GM13976 (cell line): ENCODE measurements at regions not wholly inside any gene's neighbourhood (a gene's known extent, or its start where the extent isn't known, plus 50 kb on each side); places are given as distances from the start of the nearest gene placed in this dataset.

ENCODE experiments used
- DNase-seq: peaks from one replicate; pipeline ENCODE4 v3.0.0; 2012; ENCODE audit warnings: low spot score
- CTCF ChIP-seq: IDR thresholded peaks from 2 replicates; pipeline ENCODE4 v1.5.1; 2012; ENCODE audit warnings: borderline replicate concordance, mild to moderate bottlenecking; ENCODE audit not compliant: insufficient read depth; ENCODE audit errors: extremely low read depth, missing control alignments, control extremely low read depth
- in situ Hi-C: fragments of 300-500 bp; cut with MboI; formaldehyde crosslinking; loops from one replicate; pipeline ENCODE4 v1.12.0; 2022; ENCODE audit warnings: low sequenced_read_pairs, mixed read lengths, inconsistent platforms; ENCODE audit not compliant: unreplicated experiment

GRCh38 chr5:22958462-22959262 is 105.5 kb upstream of the CDH12 start:
- in situ Hi-C loops: no loop called here
- DNase-seq: no peak
- TF ChIP-seq CTCF: no peak

DNA sequence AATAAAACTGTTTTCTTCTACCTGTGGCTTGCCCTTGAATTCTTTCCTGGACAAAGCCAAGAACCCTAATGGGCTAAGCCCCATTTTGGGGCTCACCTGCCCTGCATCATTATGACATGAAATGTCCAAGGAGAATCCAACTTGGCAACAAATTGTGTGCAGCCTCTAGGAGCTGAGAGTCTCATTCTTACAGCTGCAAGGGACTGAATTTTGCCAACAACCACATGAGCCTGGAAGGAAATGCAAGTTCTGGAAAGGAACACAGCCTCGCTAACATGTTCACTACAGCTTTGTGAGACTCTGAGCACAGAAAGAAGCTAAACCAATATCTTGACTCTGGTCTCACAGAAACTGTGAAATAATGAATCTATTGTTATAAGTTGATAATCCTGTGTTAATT is 94.8 kb upstream of the CDH12 start:
- DNase-seq: no peak
- no peak for TF ChIP-seq CTCF
- in situ Hi-C loops: no loop called here

DNA sequence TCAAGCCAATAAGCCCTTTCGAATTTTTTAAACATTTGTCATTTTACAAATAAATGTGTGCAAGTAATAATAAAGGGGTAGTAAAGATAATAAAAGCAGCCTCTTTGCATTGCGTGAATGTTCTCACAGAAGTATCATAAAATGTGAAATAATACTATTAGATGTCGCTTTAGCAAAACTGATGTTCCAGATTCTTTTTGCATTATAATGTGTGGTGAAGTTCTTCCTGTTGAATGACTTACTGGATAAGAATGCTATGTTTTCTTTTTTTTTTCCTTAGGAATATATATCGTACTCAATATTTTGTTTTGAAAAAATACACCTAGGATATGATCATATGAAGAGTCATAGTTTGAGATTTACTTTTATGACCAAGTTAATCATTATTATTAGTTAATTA is 85.2 kb upstream of the CDH12 start:
- TF ChIP-seq CTCF: no peak
- DNase-seq: no peak
- in situ Hi-C loops: no loop called here

DNA sequence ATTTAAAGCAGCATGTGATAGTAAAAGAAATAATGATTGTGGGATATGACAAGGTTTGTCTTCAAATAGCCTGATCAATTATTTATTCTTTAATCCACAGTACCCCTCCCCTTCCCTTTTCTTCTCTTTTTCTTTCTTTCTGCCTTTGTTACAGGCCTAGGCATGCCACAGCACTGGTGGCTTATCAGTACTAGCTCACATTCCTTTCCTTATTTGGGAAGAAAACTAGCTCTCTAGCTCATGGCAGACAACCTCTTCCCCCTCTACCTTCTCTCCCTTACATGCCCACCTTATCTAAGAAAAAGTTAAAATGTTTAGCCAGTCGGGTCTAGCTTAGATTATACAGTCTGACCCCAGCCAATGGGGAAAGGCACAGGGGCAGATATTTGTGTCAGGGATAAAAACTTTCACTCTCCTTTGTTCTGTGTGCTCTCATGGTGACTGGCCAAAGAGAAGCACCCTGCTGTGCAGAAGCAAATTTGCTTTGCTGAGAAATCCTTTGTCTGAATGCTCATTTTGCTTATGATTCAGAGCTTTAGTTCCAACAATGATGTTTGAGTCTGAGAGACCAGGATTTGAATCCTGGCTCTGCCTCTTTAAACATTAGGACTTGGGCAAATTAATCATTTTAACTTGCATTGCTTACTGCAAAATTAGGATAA is 75.8 kb upstream of the CDH12 start:
- DNase-seq: no peak
- no peak for TF ChIP-seq CTCF
- in situ Hi-C loops: no loop called here

DNA sequence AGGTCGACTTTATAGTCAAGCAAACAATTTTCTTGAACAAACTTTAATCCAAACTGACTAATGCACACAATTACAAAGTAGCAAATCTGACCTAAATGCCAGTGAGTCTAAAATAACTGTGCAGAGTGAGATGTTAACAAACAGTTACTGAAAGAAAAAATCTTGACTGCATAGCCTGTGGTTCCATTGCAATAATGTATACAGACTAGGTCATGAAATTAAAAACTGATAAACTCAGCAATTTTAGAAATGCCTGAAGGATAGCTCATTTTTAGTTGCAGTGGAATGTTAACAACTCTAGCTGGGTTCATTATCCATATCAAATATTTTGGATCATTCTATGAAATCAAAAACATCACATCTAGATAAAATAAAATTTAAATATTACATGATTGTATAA is 73.4 kb upstream of the CDH12 start:
- DNase-seq: no peak
- in situ Hi-C loops: no loop called here
- TF ChIP-seq CTCF: no peak

DNA sequence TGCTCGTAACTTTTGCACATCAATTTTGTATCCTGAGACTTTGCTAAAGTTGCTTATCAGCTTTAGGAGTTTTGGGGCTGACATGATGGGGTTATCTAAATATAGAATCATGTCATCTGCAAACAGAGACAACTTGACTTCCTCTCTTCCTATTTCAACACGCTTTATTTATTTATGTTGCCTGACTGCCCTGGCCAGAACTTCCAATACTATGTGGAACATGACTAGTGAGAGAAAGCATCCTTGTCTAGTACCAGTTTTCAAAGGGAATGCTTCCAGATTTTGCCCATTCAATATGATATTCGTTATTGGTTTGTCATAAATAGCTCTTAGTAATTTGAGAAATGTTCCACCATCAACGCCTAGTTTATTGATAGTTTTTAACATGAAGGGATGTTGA is 65.4 kb upstream of the CDH12 start:
- no peak for DNase-seq
- in situ Hi-C loops: no loop called here
- TF ChIP-seq CTCF: no peak
